HG03354 (cell line): ENCODE measurements at regions not wholly inside any gene's neighbourhood (a gene's known extent, or its start where the extent isn't known, plus 50 kb on each side); places are given as distances from the start of the nearest gene placed in this dataset.

Experiments used
- ATAC-seq: cut with Tn5 transposase; IDR thresholded peaks from one replicate; pipeline ENCODE4 v1.9.1; 2021; ENCODE audit warnings: mild to moderate bottlenecking; ENCODE audit not compliant: unreplicated experiment, poor library complexity, severe bottlenecking

DNA sequence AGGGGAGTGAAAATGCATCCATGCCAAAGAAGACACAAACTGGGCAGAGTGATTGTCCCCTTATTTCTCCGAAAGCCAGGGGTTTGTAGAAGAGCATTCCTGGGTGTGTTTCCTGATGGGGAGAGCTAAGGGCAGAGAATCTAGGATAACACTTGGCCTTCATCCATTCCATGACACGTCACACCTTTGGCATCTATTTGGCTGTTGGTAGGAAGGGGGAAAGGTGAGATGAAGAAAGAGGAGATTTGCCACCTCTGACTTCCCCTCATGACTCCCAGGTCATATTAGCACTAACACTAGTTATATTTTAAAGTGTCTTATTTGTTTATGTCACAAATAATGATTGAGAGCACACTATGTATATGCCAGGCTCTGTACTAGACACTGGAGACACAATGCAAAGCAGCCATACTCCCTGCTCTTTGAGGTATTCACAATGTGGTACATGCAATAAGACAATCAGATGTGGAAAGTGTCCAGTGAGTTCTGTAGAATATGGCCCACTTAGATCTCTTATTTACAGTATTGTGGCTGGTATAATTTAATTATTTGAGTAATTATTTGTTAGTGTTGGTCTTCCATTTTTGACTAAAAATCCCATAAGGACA, 54.5 kb upstream of the GADD45A start:
- ATAC-seq = no peak

DNA sequence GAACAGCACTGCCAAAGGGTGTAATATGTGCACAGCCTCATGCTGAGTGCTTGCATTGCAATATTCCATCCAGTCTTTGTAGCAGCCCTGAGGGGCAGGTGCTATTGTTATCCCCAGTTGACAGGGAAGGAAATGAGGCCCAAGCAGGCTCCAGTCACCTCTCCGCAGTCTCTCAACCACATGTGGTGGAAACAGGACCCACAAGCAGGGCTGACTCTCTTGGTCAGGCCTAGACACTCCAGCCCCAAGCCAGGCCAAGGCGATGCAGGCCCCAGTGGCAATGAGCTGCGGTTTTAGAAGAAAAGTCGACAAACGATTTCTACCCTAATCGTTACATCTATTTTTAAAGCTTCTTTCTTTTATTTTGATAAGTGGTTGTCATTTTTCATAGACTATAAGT, 52.6 kb upstream of the GADD45A start:
- ATAC-seq = no peak

DNA sequence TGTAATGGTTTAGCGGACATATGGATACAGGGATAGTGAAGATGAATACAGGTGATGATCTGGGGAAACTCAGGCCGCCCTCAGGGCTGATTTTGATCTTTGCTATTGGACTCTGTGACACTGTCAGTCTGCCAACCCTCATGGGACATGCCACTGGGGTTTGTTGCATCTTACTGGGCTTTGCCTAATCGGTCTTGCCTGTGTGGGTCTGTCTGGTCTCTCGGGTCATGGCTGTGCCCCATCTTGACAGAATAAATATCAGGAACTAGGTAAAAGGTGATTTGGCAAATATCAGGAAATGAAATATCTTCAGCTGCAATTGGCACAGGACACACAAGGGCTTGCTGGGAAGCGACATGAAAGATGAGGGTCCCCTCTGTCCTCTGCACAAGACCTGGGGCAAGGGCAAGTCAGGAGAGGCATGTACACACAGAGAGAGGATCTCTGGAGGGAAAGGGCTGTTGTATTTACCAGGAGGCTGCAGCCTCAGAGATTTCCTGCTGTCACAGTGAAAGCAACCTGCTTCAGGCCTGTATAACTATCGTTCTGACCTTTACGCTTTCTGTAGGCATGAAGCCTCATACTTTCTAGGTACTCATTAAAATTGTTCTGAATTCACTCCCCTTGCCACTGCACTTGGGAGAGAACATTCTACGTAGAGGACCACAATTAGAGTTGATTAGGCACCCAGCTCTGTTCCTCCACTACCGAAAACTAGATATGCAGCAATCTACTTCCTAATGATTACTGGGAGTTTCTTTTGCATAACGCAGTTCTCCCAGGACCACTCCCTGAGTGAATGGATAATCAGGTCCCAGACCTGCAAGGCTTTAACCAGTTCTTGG, 52.0 kb upstream of the GADD45A start:
- ATAC-seq = no peak

DNA sequence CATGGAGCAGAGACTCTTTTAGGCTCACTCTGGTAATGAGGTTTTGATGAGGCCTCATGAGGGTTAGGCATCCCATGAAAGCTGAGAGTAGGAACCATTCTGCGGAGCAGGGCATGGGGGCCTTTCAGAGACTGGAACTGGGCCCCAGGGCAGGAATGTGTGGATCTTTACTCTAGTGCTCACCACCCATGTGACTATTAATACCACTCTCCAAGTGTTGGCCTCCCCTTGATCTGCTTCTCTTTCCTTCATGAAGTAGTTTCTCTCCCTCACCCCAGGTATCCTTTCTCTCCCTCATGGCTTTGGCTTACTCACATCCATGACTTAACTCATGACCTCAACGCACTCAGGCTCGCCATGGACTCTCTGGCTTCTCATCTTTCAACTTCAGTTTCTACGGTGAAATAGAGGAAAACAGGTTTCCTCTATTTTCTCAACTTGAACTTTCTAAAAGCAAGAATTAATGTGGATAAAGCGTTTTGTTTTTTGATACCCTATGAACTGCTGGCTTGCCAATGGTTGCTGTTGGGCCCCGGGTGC, 50.5 kb upstream of the GADD45A start:
- ATAC-seq = no peak

DNA sequence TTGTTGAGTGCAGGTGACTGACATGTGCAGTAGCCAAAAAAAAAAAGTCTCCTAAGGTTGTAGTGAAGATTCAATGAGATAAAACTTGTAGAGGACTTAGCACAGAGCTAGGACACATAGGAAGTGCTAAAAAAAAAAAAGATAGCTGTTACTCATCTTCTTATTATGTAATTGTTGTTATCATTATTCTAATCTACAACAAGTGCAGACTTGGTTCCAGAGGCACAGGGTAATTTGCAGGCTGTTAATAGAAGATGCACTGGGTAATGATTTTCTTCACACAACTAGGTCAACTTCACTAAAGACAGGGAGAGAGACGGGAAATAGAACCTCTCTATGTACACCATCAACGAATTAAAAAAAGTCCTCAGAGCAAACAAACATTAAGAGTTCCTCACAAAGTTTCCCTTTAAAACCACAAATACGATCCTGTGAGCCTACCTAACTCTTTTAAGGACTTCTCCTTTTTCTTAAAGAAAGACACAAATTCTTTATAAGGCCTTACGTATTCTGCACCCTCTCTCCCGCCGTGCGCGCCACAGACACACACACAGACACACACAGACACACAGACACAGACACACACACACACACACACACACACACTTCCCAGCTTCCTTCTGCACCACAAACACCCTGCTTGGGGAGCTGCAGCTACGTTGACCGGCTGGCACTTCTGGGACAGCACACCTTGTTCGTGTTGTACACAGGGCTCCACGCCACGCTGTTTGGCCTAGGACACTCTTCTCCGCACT, 49.8 kb upstream of the GADD45A start:
- no peak for ATAC-seq
